ENCODE measurements at regions not wholly inside any gene's neighbourhood (a gene's known extent, or its start where the extent isn't known, plus 50 kb on each side); places are given as distances from the start of the nearest gene placed in this dataset.

- peak overlapping the region; percentile 90 for H3K27ac ChIP-seq (ENCODE audit: control insufficient read depth, insufficient read depth, low read length)
- FAIRE-seq (peak; percentile 97), DNase-seq (ENCODE audit: low read depth, low spot score) (peak; percentile 61)
- H2AFZ ChIP-seq (ENCODE audit: control insufficient read depth, low read length) = peak overlapping the region; percentile 60
- dilution Hi-C loops (cut with MboI; ENCODE audit: extremely low pct_ligation_motif_present, low sequenced_read_pairs) = no loop called here
- peaks cover 59% of the 10 kb centered on the region for H3K4me1 ChIP-seq (ENCODE audit: control insufficient read depth, extremely low read depth, insufficient read depth, low read length)
- peak overlapping the region; percentile 87 for H3K4me2 ChIP-seq (ENCODE audit: control insufficient read depth, extremely low read depth, insufficient read depth, low read depth, low read length)
- H3K9me3 ChIP-seq (ENCODE audit: control insufficient read depth, low read depth, low read length) = no peaks in the 10 kb centered on the region
- no peaks in the 10 kb centered on the region for H3K79me2 ChIP-seq (ENCODE audit: control insufficient read depth, insufficient read depth, low read length)
- H4K20me1 ChIP-seq (ENCODE audit: control insufficient read depth, extremely low read depth, insufficient read depth, low read length) = no peaks in the 10 kb centered on the region
- H3K27me3 ChIP-seq (ENCODE audit: control insufficient read depth, extremely low read depth, insufficient read depth, low read length) = no peaks in the 10 kb centered on the region
- no peaks in the 10 kb centered on the region for H3K9me1 ChIP-seq (ENCODE audit: control insufficient read depth, extremely low read depth, insufficient read depth, low read length)
- H3K4me3 ChIP-seq (ENCODE audit: control insufficient read depth in 2 of 3, extremely low read depth in 1 of 3, insufficient read depth in 2 of 3, low read depth in 1 of 3, low read length in 3 of 3) = peak overlapping the region in 2 of 3 experiments; percentile 12 to 45
- no peak for TF ChIP-seq CTCF (optimal IDR thresholded peaks at IDR 0.05 in 1 of 3, IDR thresholded peaks at IDR 0.05 in 1 of 3, conservative IDR thresholded peaks at IDR 0.05 in 1 of 3; ENCODE audit: extremely low read depth in 1 of 3, insufficient read depth in 2 of 3, low read length in 3 of 3)
- TF ChIP-seq EZH2 (IDR thresholded peaks at IDR 0.05; ENCODE audit: low read length) = no peak
- H3K9ac ChIP-seq (ENCODE audit: control insufficient read depth, extremely low read depth, insufficient read depth, low read length) = peak overlapping the region; percentile 67
- H3K36me3 ChIP-seq (ENCODE audit: control insufficient read depth in 2 of 2, extremely low read depth in 1 of 2, insufficient read depth in 2 of 2, low read length in 2 of 2) = no peaks in the 10 kb centered on the region
Measured at GRCh38 chr4:89661173-89661899, 175.6 kb downstream of the SNCA start.

GRCh38 chr4:89660444-89661172 lies 176.4 kb downstream of the SNCA start:
- Histone ChIP-seq H3K4me2 (ENCODE audit: control insufficient read depth, extremely low read depth, insufficient read depth, low read depth, low read length) (peak overlapping the region; percentile 87), H3K4me3 (ENCODE audit: control insufficient read depth in 2 of 3, extremely low read depth in 1 of 3, insufficient read depth in 2 of 3, low read depth in 1 of 3, low read length in 3 of 3) (peak overlapping the region in 1 of 3 experiments; percentile 12), H3K27ac (ENCODE audit: control insufficient read depth, insufficient read depth, low read length) (peak overlapping the region; percentile 90), H3K27me3 (ENCODE audit: control insufficient read depth, extremely low read depth, insufficient read depth, low read length) (no peaks in the 10 kb centered on the region), H3K36me3 (ENCODE audit: control insufficient read depth in 2 of 2, extremely low read depth in 1 of 2, insufficient read depth in 2 of 2, low read length in 2 of 2) (no peaks in the 10 kb centered on the region), H3K9ac (ENCODE audit: control insufficient read depth, extremely low read depth, insufficient read depth, low read length) (peak overlapping the region; percentile 67), H3K4me1 (ENCODE audit: control insufficient read depth, extremely low read depth, insufficient read depth, low read length) (peaks cover 54% of the 10 kb centered on the region), H3K9me1 (ENCODE audit: control insufficient read depth, extremely low read depth, insufficient read depth, low read length) (no peaks in the 10 kb centered on the region), H4K20me1 (ENCODE audit: control insufficient read depth, extremely low read depth, insufficient read depth, low read length) (no peaks in the 10 kb centered on the region), H3K79me2 (ENCODE audit: control insufficient read depth, insufficient read depth, low read length) (no peaks in the 10 kb centered on the region), H3K9me3 (ENCODE audit: control insufficient read depth, low read depth, low read length) (no peaks in the 10 kb centered on the region), H2AFZ (ENCODE audit: control insufficient read depth, low read length) (peak overlapping the region; percentile 60)
- dilution Hi-C loops (cut with MboI; ENCODE audit: extremely low pct_ligation_motif_present, low sequenced_read_pairs) = no loop called here
- FAIRE-seq = peak; percentile 39
- DNase-seq (ENCODE audit: low read depth, low spot score) = no peak
- TF ChIP-seq EZH2 (IDR thresholded peaks at IDR 0.05; ENCODE audit: low read length) (no peak), CTCF (optimal IDR thresholded peaks at IDR 0.05 in 1 of 3, IDR thresholded peaks at IDR 0.05 in 1 of 3, conservative IDR thresholded peaks at IDR 0.05 in 1 of 3; ENCODE audit: extremely low read depth in 1 of 3, insufficient read depth in 2 of 3, low read length in 3 of 3) (no peak)

All from keratinocyte (primary cell).